ENCODE measurements at regions not wholly inside any gene's neighbourhood (a gene's known extent, or its start where the extent isn't known, plus 50 kb on each side); places are given as distances from the start of the nearest gene placed in this dataset.
A peak's percentile ranks its signal among the peaks of the same experiment; 100 is the strongest.

GRCh38 chr4:108567831-108568230 lies 52.5 kb upstream of the RPL34 start:
- DNase-seq = no peak

DNA sequence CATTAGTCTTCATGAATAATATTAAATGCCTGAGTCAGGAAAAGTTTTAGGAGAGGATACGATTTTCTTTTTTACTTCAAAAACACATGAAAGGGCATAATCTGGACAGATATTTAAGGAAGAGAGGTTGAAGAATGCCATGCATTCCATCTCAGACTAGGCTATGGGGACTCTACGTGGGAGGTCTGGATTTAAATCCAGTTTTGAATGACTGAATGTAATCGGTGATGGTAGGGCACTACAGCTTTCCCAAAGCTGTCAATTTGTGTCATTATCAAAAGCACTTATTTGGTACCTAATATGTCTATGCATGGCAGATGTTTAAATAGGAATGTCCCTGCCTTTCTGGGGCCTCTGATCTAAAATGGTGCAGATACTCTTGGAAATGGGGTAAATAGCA lies 59.3 kb upstream of the RPL34 start:
- DNase-seq = no peak

DNA sequence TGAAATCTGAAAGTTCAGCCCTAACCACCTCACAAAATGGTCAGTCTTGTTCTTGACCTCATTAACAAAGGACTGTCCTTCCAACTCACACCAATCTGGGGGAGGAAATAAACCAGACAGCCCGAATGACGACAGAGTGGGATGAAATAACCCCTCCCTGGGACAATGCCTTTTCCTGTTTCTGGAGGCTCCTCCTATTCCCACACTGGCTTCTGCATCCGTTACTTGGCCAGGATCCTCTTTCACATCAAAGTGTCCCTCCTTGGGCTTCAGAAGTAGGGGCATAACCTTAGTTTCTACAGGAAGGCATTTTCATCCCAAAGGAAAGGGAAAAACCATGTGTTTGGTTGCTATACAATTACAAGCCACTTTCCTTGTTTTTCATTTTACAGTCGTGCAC lies 59.8 kb upstream of the RPL34 start:
- no peak for DNase-seq

GRCh38 chr4:108559911-108560310 lies 60.5 kb upstream of the RPL34 start:
- DNase-seq = peak in 8 of 58 donors; percentile 0 to 17 (median 4)

- no peak for DNase-seq
Measured at GRCh38 chr4:108559068-108559793, 61.1 kb upstream of the RPL34 start.

- no peak for DNase-seq
Measured at GRCh38 chr4:108556588-108557200, 63.7 kb upstream of the RPL34 start.

- DNase-seq = no peak
Measured at GRCh38 chr4:108556166-108556565, 64.2 kb upstream of the RPL34 start.

DNA sequence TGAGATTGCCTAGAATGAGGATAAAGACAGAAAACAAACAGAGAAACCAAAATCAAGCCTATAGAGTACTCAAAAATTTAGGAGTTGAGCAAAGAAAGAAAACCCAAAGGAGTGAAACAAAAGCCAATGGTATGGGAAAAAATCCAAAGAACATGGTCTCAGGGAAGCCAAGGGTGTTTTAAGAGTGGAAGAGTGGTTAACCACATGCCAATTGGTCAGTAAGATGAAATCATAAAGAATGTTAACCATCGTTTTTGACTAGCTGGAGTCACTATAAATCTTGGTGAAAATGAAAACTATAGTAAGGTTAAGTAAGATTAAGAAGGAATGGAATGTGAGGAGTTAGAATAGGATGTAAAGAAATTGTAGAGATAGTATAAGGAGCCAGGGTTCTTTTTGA lies 64.7 kb upstream of the RPL34 start:
- no peak for DNase-seq

GRCh38 chr4:108547682-108548081 lies 72.7 kb upstream of the RPL34 start:
- DNase-seq = no peak

GRCh38 chr4:108546728-108547127 lies 73.6 kb upstream of the RPL34 start:
- DNase-seq = no peak

DNA sequence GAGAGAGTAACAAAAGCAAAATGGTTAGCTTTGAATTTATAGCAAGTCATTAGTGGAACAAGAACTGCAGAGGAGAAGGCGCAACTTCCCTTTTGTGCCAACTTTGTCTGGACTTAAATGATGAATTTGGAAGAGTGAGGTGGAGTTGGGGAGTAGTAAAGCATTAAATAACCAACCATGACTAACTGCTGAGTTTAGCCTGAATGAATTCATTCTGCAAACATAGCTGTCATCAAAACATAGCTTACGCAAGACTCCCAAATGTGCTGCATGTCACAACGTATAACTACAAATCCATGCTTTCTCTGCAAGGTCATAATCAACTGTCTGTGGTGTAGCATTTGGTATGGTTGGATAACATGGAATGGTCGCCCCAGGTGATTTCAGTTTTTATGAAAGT lies 75.9 kb upstream of the RPL34 start:
- no peak for DNase-seq

DNA sequence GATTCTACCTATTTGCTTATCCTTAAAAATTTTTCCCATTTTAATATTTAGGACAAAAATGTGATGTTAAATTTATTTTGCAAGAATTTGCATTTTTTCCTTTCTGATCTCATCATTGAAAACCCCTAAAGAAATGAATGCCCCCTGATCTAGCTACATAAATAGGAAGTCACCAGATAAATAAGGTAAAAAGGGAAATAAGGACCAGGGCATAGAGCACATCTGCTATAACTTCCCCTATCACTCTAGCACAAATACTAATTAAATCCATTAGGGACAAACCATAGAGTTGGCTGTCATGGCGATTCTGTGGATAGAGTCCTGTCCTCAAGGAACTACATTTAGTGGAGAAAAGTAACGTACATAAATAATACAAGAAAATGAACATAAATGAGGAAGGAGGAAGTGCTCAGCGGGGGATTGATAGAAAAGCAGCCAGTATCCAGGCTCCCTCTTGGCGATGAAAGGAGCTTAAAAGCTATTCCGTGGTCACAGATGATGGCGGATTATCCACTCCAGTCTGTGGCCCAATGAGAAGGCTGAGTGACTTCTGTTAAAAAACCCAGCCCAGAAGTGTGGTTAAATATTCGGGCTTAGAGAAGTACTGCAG lies 76.9 kb upstream of the RPL34 start:
- DNase-seq = no peak

- DNase-seq = no peak
Measured at GRCh38 chr4:108540536-108540935, 79.8 kb upstream of the RPL34 start.

DNA sequence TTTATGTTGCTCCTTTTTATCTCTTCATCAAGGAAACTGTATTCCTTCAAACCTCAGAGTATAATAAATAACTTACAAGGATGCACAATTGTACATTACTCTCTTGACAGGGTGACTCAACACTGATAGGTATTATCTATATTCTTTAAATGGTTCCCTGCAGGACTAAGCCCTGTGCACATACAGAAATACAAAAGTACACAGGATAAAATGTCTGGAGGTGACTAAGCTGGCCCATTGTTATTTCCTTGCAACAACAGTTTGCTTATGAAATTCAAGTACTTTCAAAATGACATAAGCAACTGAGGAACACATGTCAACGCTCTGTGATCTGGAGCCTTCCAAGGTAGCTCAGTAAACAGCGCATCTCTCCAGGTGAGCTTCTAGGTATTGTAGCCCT lies 83.8 kb upstream of the RPL34 start:
- no peak for DNase-seq

GRCh38 chr4:108535757-108536156 lies 84.6 kb upstream of the RPL34 start:
- no peak for DNase-seq

DNA sequence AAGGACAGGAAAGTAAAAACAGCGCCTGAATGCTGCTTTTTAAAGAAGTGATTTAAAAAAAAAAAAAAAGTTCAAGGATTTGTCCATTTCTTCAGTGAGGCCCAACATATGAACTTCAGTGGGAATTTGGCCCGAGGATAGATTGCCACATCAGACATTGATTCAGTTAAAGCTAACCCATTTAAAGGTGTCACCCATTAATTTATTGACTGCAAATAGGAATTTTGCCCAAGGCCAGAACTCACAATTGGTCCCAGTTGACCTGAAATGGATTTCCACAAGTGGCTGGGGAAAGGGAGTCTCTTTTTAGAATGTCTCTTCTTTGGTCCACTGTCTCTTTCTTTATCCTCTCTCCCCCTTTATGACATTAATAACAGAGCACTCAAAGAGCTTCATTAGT lies 86.5 kb upstream of the RPL34 start:
- DNase-seq = no peak

DNA sequence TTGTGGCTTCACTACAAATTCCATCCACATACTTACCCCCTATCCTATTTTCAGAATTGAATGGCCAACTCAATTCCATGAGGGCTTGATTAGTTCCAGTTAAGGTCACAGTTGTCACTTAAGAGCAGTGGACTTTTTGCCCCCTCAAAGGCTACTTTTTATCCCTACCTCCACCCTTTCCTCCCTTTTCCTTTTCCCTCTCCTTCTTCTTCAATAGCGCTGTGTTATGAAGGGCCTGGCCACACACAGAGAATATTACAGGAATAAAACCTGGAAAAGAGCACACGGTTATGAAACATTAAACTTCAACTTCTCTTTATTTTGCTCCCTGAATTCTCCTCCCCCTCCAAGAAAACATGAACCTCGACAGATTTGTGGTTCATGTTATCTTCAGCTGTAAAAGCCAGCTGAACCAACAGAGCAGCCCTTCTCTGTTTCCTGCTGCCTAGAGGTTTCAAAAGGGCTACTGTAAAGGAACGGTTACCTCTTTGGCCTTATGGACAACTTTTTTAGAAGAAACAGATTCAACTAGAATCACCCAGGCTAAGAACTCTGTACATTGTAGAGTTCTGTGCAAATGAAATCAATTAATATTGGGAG lies 87.0 kb upstream of the RPL34 start:
- DNase-seq = no peak

DNA sequence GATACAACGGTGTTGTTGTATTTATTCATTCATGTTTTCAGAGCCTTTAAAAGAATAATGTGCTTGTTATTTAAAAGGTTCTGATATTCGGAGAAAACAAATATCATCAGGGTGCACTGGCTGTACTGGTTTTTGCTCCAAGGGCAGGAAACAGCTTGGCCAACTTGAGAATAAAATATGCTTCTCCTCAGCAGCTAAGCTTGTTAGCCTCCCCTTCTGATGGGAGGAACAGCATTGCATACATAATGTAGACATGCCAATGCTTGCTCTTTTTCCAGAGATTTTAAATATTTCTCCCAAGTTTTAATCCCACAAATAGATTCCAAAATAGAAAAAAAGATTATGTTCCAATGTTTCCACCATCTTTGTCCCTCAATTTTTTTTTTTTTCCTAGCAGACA lies 87.6 kb upstream of the RPL34 start:
- DNase-seq = no peak

DNA sequence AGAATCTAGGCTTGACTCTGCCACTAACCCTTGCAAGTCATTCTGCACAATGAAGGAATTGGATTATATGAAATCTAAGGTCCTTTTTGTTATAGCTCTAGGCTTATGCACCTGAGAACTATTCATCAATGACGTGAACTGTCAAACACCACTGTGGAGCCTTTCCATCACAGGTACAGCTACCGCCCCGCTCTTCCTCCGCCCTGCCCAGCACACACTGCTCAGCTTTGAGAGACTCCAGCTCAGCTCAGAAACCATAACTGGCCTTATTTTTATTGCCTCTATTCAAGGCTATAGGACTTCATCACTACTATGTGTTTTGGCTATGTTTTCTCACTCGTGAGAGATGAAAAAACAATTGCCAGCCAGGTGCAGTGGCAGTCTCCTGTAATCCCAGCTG lies 88.2 kb upstream of the RPL34 start:
- no peak for DNase-seq

GRCh38 chr4:108531461-108531860 lies 88.9 kb upstream of the RPL34 start:
- DNase-seq = no peak

- no peak for DNase-seq
Measured at GRCh38 chr4:108529984-108530905, 90.1 kb upstream of the RPL34 start.

Data from anterior cingulate cortex (tissue), 58 donors.